Adrenal gland (tissue), 9 donors: ENCODE measurements at regions not wholly inside any gene's neighbourhood (a gene's known extent, or its start where the extent isn't known, plus 50 kb on each side); places are given as distances from the start of the nearest gene placed in this dataset.

Experiments used
- DNase-seq, 7 donors: peaks; one replicate each; pipeline ENCODE4 v3.0.0-alpha.2; 2019 to 2020
- H3K27ac ChIP-seq, 5 donors: fragments of 200-600 bp; sonication (generic) in 4 of 5; 1 replicate in 3 of 5; 2 replicates in 2 of 5; pipeline versions ENCODE4 v1.5.1 to v1.8.0; 2016 to 2020; ENCODE audit warnings: mild to moderate bottlenecking in 1 of 5
- H3K27me3 ChIP-seq: fragments of 200-600 bp; 2 replicates; pipeline ENCODE4 v1.8.0; 2021
- H3K36me3 ChIP-seq, 2 donors: fragments of 200-600 bp; replicated peaks in 1 of 2; 1 replicate in 1 of 2; 2 replicates in 1 of 2; pipeline versions ENCODE4 v1.5.1 to v1.8.0; 2018 to 2022
- H3K4me1 ChIP-seq, 2 donors: fragments of 200-600 bp; replicated peaks in 1 of 2; 1 replicate in 1 of 2; 2 replicates in 1 of 2; pipeline versions ENCODE4 v1.5.1 to v1.8.0; 2018 to 2021
- H3K4me3 ChIP-seq, 4 donors: fragments of 200-600 bp; sonication (generic) in 3 of 4; one replicate each; pipeline ENCODE4 v1.5.1; 2016 to 2018
- H3K9me3 ChIP-seq, 3 donors: fragments of 200-600 bp; sonication (generic) in 1 of 3; replicated peaks in 1 of 3; 1 replicate in 2 of 3; 2 replicates in 1 of 3; pipeline versions ENCODE4 v1.5.1 to v1.8.0; 2016 to 2021
- CTCF ChIP-seq, 6 experiments: fragments of 450-650 bp in 4 of 6; fragments of 200-600 bp in 2 of 6; sonication (generic) in 1 of 6; IDR thresholded peaks; 1 replicate in 5 of 6; 2 replicates in 1 of 6; pipeline versions ENCODE4 v1.5.1 to v1.8.0; 2016 to 2021; ENCODE audit warnings: antibody characterized with exemption in 6 of 6, mild to moderate bottlenecking in 2 of 6, moderate library complexity in 1 of 6
- POLR2A ChIP-seq, 2 donors: fragments of 450-650 bp; IDR thresholded peaks; one replicate each; pipeline ENCODE4 v1.6.1; 2017; ENCODE audit warnings: antibody characterized with exemption in 2 of 2, mild to moderate bottlenecking in 2 of 2, moderate library complexity in 1 of 2
- WGBS, 4 donors: extraction: QIAGEN DNeasy Blood & Tissue Kit in 2 of 4; methylation state at CpG; one replicate each; pipeline versions ENCODE4 v1.1.5 to v1.1.7; 2013 to 2017; 5-methylcytosine and 5-hydroxymethylcytosine counted together
- intact Hi-C, 2 donors: fragments of 100-400 bp; cut with DNase I; formaldehyde crosslinking; loops; one replicate each; pipeline versions ENCODE4 v1.14.1 to v1.15.0; 2022 to 2023
- donor health status: healthy with polysubstance abuse.
- donor health status: Bipolar disorder and iron deficiency.
- donor health status: DM: yes; HTN: yes; CAD: no.
- donor health status: DM: no; HTN: no; CAD: no.
- donor health status: DM: no; HTN: no; CAD: no.

DNA sequence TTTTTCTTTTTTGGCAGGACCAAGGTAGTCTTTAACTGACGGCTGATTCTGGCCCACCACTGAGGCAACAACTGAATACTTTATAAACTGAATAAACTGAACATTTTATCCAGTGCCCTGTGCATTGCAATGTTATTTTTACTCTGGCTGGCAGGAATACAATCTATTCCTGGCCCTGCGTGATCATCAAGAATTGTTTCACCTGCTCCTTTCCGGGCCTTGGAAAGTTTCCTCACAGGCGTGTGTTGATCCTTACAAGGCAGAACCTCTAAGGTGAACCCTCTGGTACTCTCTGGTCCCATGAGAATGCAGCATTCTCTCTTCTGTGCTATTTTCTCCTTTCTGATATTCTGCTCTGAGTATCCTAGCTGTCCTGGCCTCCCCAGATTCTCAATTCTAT is 113.7 kb upstream of the KLHL29 start:
- H3K36me3 ChIP-seq: no peaks in the 10 kb centered on the region
- no peak for TF ChIP-seq POLR2A (IDR thresholded peaks at IDR 0.05)
- TF ChIP-seq CTCF (IDR thresholded peaks at IDR 0.05): no peak
- WGBS, 4 donors: 76 to 91% (median 89%) methylated on average over 4 of the region's 4 CpGs

GRCh38 chr2:23273786-23274185 is 111.2 kb upstream of the KLHL29 start:
- no peak for TF ChIP-seq CTCF (IDR thresholded peaks at IDR 0.05)
- no peak for TF ChIP-seq POLR2A (IDR thresholded peaks at IDR 0.05)
- Histone ChIP-seq H3K36me3 (no peaks in the 10 kb centered on the region), H3K27me3 (no peaks in the 10 kb centered on the region), H3K4me1 (no peaks in the 10 kb centered on the region), H3K9me3 (no peaks in the 10 kb centered on the region), H3K4me3 (no peak overlapping the region), H3K27ac (no peak overlapping the region)
- 86 to 91% (median 90%) methylated on average over 3 of the region's 3 CpGs for WGBS, 4 donors
- DNase-seq: no peak
- intact Hi-C loops: no loop called here

More for the DNA sequence above, 113.7 kb upstream of the KLHL29 start:
- Histone ChIP-seq H3K4me1 (no peaks in the 10 kb centered on the region), H3K27ac (no peak overlapping the region), H3K27me3 (no peaks in the 10 kb centered on the region), H3K4me3 (no peak overlapping the region), H3K9me3 (no peaks in the 10 kb centered on the region)
- intact Hi-C loops: no loop called here
- no peak for DNase-seq

DNA sequence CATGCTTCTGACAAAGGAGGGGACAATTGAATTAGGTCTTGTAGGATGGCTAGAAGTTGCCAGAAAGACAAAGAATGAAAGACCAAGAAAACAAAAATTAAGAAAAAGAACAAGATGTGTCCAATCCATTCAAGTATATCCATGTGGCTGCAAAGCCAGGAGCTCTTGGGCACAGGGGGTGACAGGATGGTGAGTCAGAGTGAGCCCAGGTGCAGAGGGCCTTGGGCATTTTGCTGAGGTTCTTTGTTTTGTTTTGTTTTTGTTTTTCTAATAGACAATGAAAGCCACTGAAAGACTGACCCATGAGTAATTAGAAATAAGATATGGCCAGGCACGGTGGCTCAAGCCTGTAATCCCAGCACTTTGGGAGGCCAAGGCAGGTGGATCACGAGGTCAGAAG is 104.6 kb upstream of the KLHL29 start:
- Histone ChIP-seq H3K4me1 (no peaks in the 10 kb centered on the region), H3K27ac (no peak overlapping the region), H3K27me3 (no peaks in the 10 kb centered on the region), H3K4me3 (no peak overlapping the region), H3K9me3 (no peaks in the 10 kb centered on the region), H3K36me3 (no peaks in the 10 kb centered on the region)
- WGBS, 4 donors: 79 to 92% (median 85%) methylated on average over 2 of the region's 2 CpGs
- no peak for DNase-seq
- TF ChIP-seq CTCF (IDR thresholded peaks at IDR 0.05): no peak
- TF ChIP-seq POLR2A (IDR thresholded peaks at IDR 0.05): no peak
- intact Hi-C loops: no loop called here

- H3K9me3 ChIP-seq: no peaks in the 10 kb centered on the region
- intact Hi-C loops: no loop called here
Observed at GRCh38 chr2:23283653-23284052, 101.3 kb upstream of the KLHL29 start.

More at GRCh38 chr2:23283653-23284052, 101.3 kb upstream of the KLHL29 start:
- no peak overlapping the region for H3K27ac ChIP-seq
- no peaks in the 10 kb centered on the region for H3K36me3 ChIP-seq
- TF ChIP-seq POLR2A (IDR thresholded peaks at IDR 0.05) (no peak), CTCF (IDR thresholded peaks at IDR 0.05) (no peak)
- H3K27me3 ChIP-seq: no peaks in the 10 kb centered on the region
- DNase-seq: no peak
- 56 to 85% (median 67%) methylated on average over 3 of the region's 3 CpGs for WGBS, 4 donors
- no peak overlapping the region for H3K4me3 ChIP-seq
- no peaks in the 10 kb centered on the region for H3K4me1 ChIP-seq
